ENCODE measurements at regions not wholly inside any gene's neighbourhood (a gene's known extent, or its start where the extent isn't known, plus 50 kb on each side); places are given as distances from the start of the nearest gene placed in this dataset.

GRCh38 chr5:152136321-152136720 lies 211.7 kb upstream of the GLRA1 start:
- H3K9ac ChIP-seq (ENCODE audit: control insufficient read depth, insufficient read depth, low read length), result no peak overlapping the region
- BruUV-seq (replicated peaks), result no TSS peak
- FAIRE-seq, result no peak
- H3K36me3 ChIP-seq (ENCODE audit: control insufficient read depth in 2 of 2, insufficient read depth in 2 of 2, low read length in 1 of 2), result no peaks in the 10 kb centered on the region
- POLR2A ChIA-PET, result no interaction called here
- H2AFZ ChIP-seq (ENCODE audit: control insufficient read depth, low read depth, low read length), result no peak overlapping the region
- RAD21 ChIA-PET (ENCODE audit: unreplicated experiment), result interaction anchor here (1.6 kb wide), 1 partner anchor 309 kb away, joined by 3 read pairs; no protein-coding TSS in a partner anchor
- H3K79me2 ChIP-seq (ENCODE audit: control insufficient read depth, insufficient read depth, low read length), result no peaks in the 10 kb centered on the region
- no peaks in the 10 kb centered on the region for H3K9me3 ChIP-seq (replicated peaks; ENCODE audit: control insufficient read depth, insufficient read depth, low read length)
- H3K4me2 ChIP-seq (ENCODE audit: control insufficient read depth, insufficient read depth), result no peak overlapping the region
- in situ Hi-C loops (cut with MboI) (no loop called here), intact Hi-C loops (cut with micrococcal nuclease; ENCODE audit: unreplicated experiment) (no loop called here)
- 52% methylated on average over 6 of the region's 6 CpGs for WGBS (ENCODE audit: insufficient coverage, insufficient replicate concordance, low lambda C conversion rate, missing lambda C conversion rate)
- H4K20me1 ChIP-seq (ENCODE audit: control insufficient read depth, insufficient read depth), result no peaks in the 10 kb centered on the region
- CTCF ChIA-PET, result interaction anchor here (10.5 kb wide), 1 partner anchor 310 kb away, joined by 338 read pairs; no protein-coding TSS in a partner anchor
- H3K4me3 ChIP-seq, result no peak overlapping the region
- SMC1A ChIA-PET (ENCODE audit: uncharacterized antibody, unreplicated experiment), result no interaction called here
- DNase-seq (ENCODE audit: low read depth, low spot score), result no peak
- H3K27ac ChIP-seq (ENCODE audit: control insufficient read depth, insufficient read depth), result no peak overlapping the region
- ATAC-seq, result no peak
- no peaks in the 10 kb centered on the region; a peak in 1 of 4 replicates for H3K27me3 ChIP-seq (replicated peaks in 1 of 2; ENCODE audit: control insufficient read depth in 2 of 2, insufficient read depth in 2 of 2, low read length in 1 of 2)
- H3K4me1 ChIP-seq (ENCODE audit: control insufficient read depth, insufficient read depth, low read length), result no peaks in the 10 kb centered on the region
- no peak for TF ChIP-seq ZSCAN29 (IDR thresholded peaks at IDR 0.05)
- no peak for TF ChIP-seq ZNF592 (IDR thresholded peaks at IDR 0.05)
- TF ChIP-seq ZNF274 (IDR thresholded peaks at IDR 0.05; ENCODE audit: insufficient read depth, insufficient read length), result no peak
- no peak for TF ChIP-seq STAT1 (conservative IDR thresholded peaks at IDR 0.05)
- no peak for TF ChIP-seq SPI1 (IDR thresholded peaks at IDR 0.05; ENCODE audit: borderline replicate concordance, insufficient read depth, low read depth, low read length)
- no peak for TF ChIP-seq IRF4 (IDR thresholded peaks at IDR 0.05; ENCODE audit: low read depth, low read length)
- no peak for TF ChIP-seq NR2F1 (conservative IDR thresholded peaks at IDR 0.05)
- no peak for TF ChIP-seq ZNF687 (IDR thresholded peaks at IDR 0.05)
- no peak for TF ChIP-seq NFIC (IDR thresholded peaks at IDR 0.05; ENCODE audit: low read depth, low read length)
- no peak for TF ChIP-seq BMI1 (IDR thresholded peaks at IDR 0.05; ENCODE audit: borderline replicate concordance)
- no peak for TF ChIP-seq SMAD1 (IDR thresholded peaks at IDR 0.05; ENCODE audit: low read depth, partially characterized antibody)
- TF ChIP-seq, protein P1, sequence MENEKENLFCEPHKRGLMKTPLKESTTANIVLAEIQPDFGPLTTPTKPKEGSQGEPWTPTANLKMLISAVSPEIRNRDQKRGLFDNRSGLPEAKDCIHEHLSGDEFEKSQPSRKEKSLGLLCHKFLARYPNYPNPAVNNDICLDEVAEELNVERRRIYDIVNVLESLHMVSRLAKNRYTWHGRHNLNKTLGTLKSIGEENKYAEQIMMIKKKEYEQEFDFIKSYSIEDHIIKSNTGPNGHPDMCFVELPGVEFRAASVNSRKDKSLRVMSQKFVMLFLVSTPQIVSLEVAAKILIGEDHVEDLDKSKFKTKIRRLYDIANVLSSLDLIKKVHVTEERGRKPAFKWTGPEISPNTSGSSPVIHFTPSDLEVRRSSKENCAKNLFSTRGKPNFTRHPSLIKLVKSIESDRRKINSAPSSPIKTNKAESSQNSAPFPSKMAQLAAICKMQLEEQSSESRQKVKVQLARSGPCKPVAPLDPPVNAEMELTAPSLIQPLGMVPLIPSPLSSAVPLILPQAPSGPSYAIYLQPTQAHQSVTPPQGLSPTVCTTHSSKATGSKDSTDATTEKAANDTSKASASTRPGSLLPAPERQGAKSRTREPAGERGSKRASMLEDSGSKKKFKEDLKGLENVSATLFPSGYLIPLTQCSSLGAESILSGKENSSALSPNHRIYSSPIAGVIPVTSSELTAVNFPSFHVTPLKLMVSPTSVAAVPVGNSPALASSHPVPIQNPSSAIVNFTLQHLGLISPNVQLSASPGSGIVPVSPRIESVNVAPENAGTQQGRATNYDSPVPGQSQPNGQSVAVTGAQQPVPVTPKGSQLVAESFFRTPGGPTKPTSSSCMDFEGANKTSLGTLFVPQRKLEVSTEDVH (IDR thresholded peaks at IDR 0.05; ENCODE audit: low read depth, partially characterized antibody), result no peak
- TF ChIP-seq EED (IDR thresholded peaks at IDR 0.05; ENCODE audit: low read depth), result no peak
- TF ChIP-seq, protein P2, sequence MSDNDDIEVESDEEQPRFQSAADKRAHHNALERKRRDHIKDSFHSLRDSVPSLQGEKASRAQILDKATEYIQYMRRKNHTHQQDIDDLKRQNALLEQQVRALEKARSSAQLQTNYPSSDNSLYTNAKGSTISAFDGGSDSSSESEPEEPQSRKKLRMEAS (IDR thresholded peaks at IDR 0.05; ENCODE audit: low read depth, low read length), result no peak
- no peak for TF ChIP-seq NFYA (IDR thresholded peaks at IDR 0.05; ENCODE audit: borderline replicate concordance, low read depth, low read length)
